ENCODE measurements at regions not wholly inside any gene's neighbourhood (a gene's known extent, or its start where the extent isn't known, plus 50 kb on each side); places are given as distances from the start of the nearest gene placed in this dataset.

GRCh38 chr6:137777687-137778075 is 89.4 kb upstream of the TNFAIP3 start:
- in situ Hi-C loops (cut with HindIII; ENCODE audit: low pct_unique_long_range_greater_than_20kb, low sequenced_read_pairs), result no loop called here
- DNase-seq (ENCODE audit: low read depth), result no peak

DNA sequence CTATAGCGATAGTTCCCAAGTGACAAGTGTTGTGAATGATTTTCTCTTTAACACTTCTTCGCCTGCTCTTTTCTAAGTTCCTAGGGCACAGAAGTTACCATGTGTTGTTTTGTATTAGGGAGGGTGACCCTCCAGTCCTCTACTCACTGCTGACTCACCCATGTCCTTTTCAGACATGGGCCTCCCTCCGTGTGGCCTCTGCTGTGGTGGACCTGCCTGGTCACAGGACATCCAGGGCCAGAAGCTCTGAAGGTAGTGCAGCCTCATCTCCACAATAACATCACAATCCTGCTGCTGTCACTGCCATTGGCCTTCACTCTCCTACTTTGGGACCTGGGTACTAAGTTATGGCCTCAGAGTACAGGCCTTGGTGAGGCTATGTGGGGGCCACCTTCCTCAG is 87.1 kb upstream of the TNFAIP3 start:
- in situ Hi-C loops (cut with HindIII; ENCODE audit: low pct_unique_long_range_greater_than_20kb, low sequenced_read_pairs), result no loop called here

DNA sequence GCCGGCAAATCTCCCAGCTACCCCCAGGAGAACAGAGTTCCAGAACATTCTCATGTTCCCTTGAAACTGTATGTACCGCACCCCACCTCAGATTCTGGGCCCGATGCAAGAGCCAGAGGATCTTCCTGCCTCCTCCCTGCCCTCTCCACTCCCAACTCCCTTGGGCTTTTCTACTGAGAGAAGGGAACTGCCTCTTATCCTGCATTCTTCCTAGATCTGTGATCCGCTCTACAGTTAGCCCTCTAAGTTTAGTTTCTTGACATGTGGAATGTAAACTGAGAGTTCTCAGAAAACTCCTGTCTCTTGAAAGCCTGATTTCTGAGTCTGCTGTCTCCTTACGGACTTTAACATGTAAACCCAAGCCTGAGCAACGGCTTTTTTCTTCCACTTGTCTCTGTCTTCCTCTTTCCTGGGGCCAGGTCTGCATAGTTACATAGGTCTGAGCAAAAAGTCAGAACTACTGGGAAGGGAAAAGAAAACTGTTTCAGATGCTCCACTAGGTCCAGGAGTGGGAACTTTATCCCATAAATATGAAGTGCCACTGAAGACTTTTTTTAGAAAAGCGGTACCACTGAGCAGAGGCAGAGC is 86.5 kb upstream of the TNFAIP3 start:
- no peak for DNase-seq (ENCODE audit: low read depth)
- in situ Hi-C loops (cut with HindIII; ENCODE audit: low pct_unique_long_range_greater_than_20kb, low sequenced_read_pairs), result no loop called here

More for the DNA sequence above, 87.1 kb upstream of the TNFAIP3 start:
- no peak for DNase-seq (ENCODE audit: low read depth)

- in situ Hi-C loops (cut with HindIII; ENCODE audit: low pct_unique_long_range_greater_than_20kb, low sequenced_read_pairs), result no loop called here
- no peak for DNase-seq (ENCODE audit: low read depth)
Measured at GRCh38 chr6:137781639-137782038, 85.4 kb upstream of the TNFAIP3 start.

DNA sequence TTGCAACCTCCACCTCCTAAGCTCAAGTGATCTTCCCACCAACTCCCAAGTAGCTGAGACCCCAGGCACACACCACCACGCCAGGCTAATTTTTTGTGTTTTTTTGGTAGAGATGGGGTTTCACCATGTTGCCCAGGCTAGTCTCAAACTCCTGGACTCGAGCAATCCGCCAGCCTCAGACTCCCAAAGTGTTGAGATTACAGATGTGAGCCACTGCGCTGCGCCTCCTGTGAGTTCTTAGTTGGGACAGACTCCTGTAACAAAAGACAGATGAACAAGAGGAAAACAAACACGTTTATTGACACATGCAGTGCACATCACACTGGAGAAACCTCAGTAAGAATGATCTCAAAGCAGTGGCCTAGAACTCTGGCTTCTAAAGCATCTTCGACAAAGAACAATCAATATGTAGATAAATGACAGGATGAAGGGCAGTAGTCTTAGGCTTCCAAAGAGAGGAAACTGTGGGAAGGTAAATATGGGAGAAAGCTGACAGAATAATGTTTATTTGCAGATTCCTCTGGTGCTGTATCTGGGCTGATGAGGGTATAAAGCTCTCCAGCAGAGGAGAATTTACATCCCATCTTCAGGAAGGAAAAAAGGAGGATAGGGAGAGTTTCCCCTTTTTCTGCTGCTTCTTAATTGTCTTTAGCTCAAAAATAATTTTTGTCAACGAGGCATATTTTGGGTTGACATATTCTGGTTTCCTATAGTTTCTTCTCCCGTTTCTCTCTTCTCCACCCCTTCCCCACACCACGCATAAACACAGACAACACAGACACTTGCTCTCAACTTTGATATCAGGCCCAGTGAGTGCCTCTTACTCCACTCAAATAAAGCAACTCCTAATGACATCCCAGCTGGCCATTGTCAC is 84.7 kb upstream of the TNFAIP3 start:
- in situ Hi-C loops (cut with HindIII; ENCODE audit: low pct_unique_long_range_greater_than_20kb, low sequenced_read_pairs), result no loop called here

GRCh38 chr6:137783710-137784109 is 83.3 kb upstream of the TNFAIP3 start:
- DNase-seq (ENCODE audit: low read depth), result no peak
- in situ Hi-C loops (cut with HindIII; ENCODE audit: low pct_unique_long_range_greater_than_20kb, low sequenced_read_pairs), result no loop called here

More for the DNA sequence above, 84.7 kb upstream of the TNFAIP3 start:
- no peak for DNase-seq (ENCODE audit: low read depth)

- no peak for DNase-seq (ENCODE audit: low read depth)
- in situ Hi-C loops (cut with HindIII; ENCODE audit: low pct_unique_long_range_greater_than_20kb, low sequenced_read_pairs), result no loop called here
Measured at GRCh38 chr6:137784583-137784982, 82.5 kb upstream of the TNFAIP3 start.

- no peak for DNase-seq (ENCODE audit: low read depth)
- in situ Hi-C loops (cut with HindIII; ENCODE audit: low pct_unique_long_range_greater_than_20kb, low sequenced_read_pairs), result no loop called here
Measured at GRCh38 chr6:137787016-137787415, 80.0 kb upstream of the TNFAIP3 start.

DNA sequence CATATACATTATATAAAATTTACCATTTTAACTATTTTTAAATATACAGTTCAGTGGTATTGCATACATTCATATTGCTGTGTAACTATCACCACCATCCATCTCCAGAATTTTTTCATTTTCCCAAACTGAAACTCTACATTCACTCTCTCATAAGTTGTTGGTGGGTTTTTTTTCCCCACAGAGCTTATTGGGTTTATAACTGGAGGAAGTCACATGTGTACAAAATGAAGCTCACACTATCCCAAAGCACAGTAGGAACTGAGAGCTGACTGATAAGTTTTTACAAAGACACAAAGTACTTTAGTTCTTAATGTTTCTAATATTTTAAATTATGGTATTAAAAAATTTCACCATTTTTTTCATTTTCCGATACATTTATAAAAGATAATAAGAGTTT is 78.8 kb upstream of the TNFAIP3 start:
- in situ Hi-C loops (cut with HindIII; ENCODE audit: low pct_unique_long_range_greater_than_20kb, low sequenced_read_pairs), result no loop called here

DNA sequence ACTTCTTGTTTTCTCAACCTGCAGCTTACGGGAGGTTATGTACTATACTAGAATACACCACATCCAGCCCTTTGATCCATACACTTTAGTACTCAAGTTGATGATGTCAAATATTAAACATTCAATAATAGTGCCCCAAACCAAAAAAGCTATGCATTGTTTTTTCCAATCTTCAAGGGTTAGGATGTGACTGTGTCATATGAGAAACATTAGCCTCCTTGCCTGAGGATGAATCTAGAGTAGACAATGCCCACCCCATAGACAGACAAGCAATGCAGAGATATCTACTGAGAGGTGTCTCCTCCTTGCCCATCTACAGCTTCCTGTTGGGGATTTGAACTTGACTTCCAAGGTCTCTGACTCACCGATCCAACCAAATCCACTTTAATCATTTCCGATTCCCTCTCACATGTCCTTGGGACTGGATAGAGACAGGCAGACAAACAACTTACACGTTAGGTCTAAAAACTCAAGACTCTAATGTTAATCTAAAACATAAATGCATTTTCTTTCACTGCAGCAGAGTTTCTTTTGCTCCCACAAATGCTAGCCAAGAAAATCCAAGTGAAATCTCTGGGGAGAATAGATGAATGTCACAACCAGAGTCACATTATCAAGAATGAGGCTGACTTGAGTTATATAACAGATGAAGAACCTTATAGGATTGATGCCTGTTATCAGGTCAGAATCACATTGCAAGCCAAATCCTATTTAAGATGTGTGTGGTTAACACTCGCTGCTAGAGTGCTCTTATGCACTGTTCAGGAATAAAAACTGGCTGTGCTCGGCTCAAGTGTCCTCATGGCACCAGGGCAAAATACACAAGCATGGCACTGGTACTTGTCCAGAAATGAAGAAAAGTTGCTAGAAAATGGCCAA is 75.5 kb upstream of the TNFAIP3 start:
- no peak for DNase-seq (ENCODE audit: low read depth)
- in situ Hi-C loops (cut with HindIII; ENCODE audit: low pct_unique_long_range_greater_than_20kb, low sequenced_read_pairs), result no loop called here

More for the DNA sequence above, 78.8 kb upstream of the TNFAIP3 start:
- DNase-seq (ENCODE audit: low read depth), result no peak

DNA sequence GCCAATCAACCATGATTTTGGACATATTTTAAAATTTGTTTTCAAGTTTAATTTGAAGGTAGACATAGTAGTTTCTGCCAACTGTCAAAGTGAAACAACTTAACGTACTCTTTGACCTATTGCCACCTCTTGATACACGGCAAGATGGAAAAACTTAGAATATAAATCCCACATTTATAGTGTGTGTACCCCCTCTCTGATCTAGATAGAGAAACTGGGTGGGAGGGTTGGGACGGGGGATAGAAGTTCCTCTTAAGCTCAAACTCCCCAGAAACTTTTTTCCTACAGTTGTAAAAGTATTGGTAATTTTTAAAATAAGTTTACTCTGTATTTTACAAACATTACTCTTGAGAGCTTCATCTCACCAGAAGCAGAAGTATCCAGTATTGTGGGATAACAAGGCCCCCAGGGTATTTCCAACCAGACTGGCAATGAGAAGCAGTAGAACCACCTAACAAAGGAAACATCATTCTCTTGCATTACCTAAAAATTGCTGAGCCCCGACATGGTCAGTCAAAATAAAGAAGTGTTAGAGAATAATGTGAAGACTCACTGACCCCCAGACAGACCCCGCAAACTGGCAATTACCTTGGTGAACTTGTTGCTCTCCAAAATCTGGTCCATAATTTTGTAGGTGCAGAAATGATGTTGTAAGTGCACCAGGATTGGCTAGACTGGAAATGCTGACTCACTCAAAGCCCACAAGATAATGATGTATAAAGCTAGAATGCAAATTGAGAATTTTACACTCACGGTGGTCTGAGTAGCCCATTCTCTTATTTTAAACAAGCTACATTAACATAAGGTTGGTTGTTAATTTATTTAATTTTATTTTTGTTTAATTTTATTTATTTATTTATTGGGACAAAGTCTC is 74.7 kb upstream of the TNFAIP3 start:
- in situ Hi-C loops (cut with HindIII; ENCODE audit: low pct_unique_long_range_greater_than_20kb, low sequenced_read_pairs), result no loop called here
- no peak for DNase-seq (ENCODE audit: low read depth)

- in situ Hi-C loops (cut with HindIII; ENCODE audit: low pct_unique_long_range_greater_than_20kb, low sequenced_read_pairs), result no loop called here
- no peak for DNase-seq (ENCODE audit: low read depth)
Measured at GRCh38 chr6:137793805-137794515, 73.1 kb upstream of the TNFAIP3 start.

GRCh38 chr6:137794516-137795201 is 72.4 kb upstream of the TNFAIP3 start:
- in situ Hi-C loops (cut with HindIII; ENCODE audit: low pct_unique_long_range_greater_than_20kb, low sequenced_read_pairs), result no loop called here
- DNase-seq (ENCODE audit: low read depth), result no peak

DNA sequence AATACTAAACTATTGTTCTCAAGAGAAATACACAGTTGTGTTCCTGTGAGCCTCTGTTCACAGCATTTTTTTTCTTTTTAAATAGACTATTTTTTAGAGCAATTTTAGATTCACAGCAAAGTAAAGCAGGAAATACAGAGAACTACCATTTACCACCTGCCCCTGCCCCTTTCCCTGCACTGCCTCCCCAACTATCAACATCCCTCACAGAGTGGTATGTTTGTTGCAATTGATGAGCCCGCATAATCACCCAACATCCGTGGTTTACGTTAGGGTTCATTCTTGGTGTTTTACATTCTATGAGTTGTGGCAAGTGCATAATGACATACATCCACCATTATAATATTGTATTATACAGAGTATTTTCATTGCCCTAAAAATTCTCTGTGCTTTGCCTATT is 71.6 kb upstream of the TNFAIP3 start:
- in situ Hi-C loops (cut with HindIII; ENCODE audit: low pct_unique_long_range_greater_than_20kb, low sequenced_read_pairs), result no loop called here
- no peak for DNase-seq (ENCODE audit: low read depth)

GRCh38 chr6:137798261-137798660 is 68.8 kb upstream of the TNFAIP3 start:
- in situ Hi-C loops (cut with HindIII; ENCODE audit: low pct_unique_long_range_greater_than_20kb, low sequenced_read_pairs), result no loop called here
- DNase-seq (ENCODE audit: low read depth), result no peak

- no peak for DNase-seq (ENCODE audit: low read depth)
- in situ Hi-C loops (cut with HindIII; ENCODE audit: low pct_unique_long_range_greater_than_20kb, low sequenced_read_pairs), result no loop called here
Measured at GRCh38 chr6:137798846-137799245, 68.2 kb upstream of the TNFAIP3 start.

DNA sequence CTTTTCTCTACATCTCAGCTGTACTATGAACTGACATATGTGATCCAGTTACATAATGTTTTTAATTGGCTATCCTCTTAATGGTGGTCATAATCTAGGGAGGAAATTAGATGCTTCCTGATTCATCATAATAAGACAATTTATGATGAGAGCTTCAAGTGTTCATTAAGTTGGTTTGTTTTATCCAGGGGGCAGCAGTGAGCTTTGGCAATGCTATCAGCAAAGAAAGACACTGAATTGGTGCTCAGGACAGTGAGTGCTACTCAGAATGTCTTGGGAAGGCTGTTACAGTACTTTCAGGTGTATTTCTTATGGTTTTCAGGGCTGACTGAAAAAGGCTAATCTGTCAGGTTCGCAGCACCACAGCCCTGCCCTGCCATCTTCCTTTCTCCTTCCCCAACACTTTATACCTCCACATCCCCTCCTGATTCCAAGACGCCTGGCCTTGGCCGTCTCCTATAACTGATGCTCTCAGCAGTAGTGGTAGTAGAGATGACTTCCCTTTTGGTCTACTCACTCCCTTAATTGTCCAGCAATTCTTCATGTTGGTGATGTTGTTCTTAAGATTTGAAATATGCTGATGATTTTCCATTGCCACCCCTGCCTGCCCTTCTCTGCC is 67.0 kb upstream of the TNFAIP3 start:
- peak; percentile 35 for DNase-seq (ENCODE audit: low read depth)

More for the DNA sequence above, 67.0 kb upstream of the TNFAIP3 start:
- in situ Hi-C loops (cut with HindIII; ENCODE audit: low pct_unique_long_range_greater_than_20kb, low sequenced_read_pairs), result no loop called here

All from Caki2 (cell line).